OCI-LY7 (cell line): ENCODE measurements at regions not wholly inside any gene's neighbourhood (a gene's known extent, or its start where the extent isn't known, plus 50 kb on each side); places are given as distances from the start of the nearest gene placed in this dataset.

Source experiments
- EZH2phosphoT487 ChIP-seq: fragments of 200-600 bp; sonication (generic); IDR thresholded peaks from 2 replicates; pipeline ENCODE4 v1.6.1; 2018; ENCODE audit warnings: low read depth, borderline replicate concordance, mild to moderate bottlenecking, mixed run types, antibody characterized with exemption, low read length, moderate library complexity, mixed read lengths
- TF ChIP-seq, protein P1 (sequence below): fragments of 200-600 bp; sonication (generic); conservative IDR thresholded peaks from 2 replicates; pipeline ENCODE4 v1.5.1; 2014; ENCODE audit warnings: mild to moderate bottlenecking, antibody characterized with exemption, low read length, moderate library complexity, mixed read lengths

DNA sequence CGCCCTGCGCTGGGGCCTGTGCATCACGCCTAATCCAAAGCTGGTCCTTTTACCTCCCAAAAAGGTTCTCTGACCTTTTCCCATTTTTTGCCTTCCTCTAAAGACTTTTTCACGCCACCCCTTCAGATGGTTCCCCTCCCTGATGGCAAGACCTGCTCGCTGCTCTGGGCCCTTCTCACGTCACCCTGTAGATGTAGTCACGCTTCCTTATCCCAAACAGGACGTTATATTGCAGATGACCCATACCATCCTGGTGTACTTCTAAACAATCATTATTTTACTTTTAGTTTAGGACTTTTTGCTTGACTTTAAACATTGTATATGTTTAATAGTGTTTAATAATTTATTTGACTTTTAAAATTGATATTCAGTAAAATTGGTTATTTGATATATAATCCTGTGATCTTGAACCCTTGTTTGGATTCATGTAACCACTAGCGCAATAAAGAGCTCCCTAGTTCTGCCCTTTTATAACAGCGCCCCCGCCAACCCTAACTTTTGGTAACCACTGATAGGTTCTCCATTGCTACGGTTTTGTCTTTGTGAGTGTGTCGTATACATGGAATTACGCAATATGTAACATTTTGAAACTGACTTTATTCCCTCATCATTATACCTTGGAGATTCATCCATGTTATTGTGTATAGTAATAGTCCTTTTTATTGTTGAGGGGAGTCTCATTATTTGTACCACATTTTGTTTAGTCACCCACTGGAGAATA, 159.0 kb upstream of the CHRNA7 start:
- TF ChIP-seq, protein P1, sequence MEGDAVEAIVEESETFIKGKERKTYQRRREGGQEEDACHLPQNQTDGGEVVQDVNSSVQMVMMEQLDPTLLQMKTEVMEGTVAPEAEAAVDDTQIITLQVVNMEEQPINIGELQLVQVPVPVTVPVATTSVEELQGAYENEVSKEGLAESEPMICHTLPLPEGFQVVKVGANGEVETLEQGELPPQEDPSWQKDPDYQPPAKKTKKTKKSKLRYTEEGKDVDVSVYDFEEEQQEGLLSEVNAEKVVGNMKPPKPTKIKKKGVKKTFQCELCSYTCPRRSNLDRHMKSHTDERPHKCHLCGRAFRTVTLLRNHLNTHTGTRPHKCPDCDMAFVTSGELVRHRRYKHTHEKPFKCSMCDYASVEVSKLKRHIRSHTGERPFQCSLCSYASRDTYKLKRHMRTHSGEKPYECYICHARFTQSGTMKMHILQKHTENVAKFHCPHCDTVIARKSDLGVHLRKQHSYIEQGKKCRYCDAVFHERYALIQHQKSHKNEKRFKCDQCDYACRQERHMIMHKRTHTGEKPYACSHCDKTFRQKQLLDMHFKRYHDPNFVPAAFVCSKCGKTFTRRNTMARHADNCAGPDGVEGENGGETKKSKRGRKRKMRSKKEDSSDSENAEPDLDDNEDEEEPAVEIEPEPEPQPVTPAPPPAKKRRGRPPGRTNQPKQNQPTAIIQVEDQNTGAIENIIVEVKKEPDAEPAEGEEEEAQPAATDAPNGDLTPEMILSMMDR = no peak
- no peak for TF ChIP-seq EZH2phosphoT487
